ENCODE measurements at regions not wholly inside any gene's neighbourhood (a gene's known extent, or its start where the extent isn't known, plus 50 kb on each side); places are given as distances from the start of the nearest gene placed in this dataset.

GRCh38 chr9:26012797-26013196, 334.6 kb upstream of the TUSC1 start:
- H3K56ac ChIP-seq (replicated peaks; ENCODE audit: insufficient read length, low read depth, low read length): no peak overlapping the region
- POLR2A ChIA-PET (ENCODE audit: partially characterized antibody): no interaction called here
- H2BK20ac ChIP-seq (ENCODE audit: low read length): no peak overlapping the region
- no peaks in the 10 kb centered on the region for H3K4me1 ChIP-seq (replicated peaks in 1 of 4; ENCODE audit: control insufficient read depth in 3 of 4, insufficient read depth in 4 of 4, low read length in 3 of 4)
- no peak overlapping the region for H4K91ac ChIP-seq (replicated peaks; ENCODE audit: insufficient read length, low read length)
- H3K27me3 ChIP-seq (replicated peaks in 1 of 4; ENCODE audit: control insufficient read depth in 3 of 4, extremely low read depth in 1 of 4, insufficient read depth in 3 of 4, low read length in 3 of 4): no peaks in the 10 kb centered on the region
- no peak overlapping the region for H3K4ac ChIP-seq (replicated peaks; ENCODE audit: insufficient read length, low read depth, low read length)
- no peak overlapping the region for H2BK5ac ChIP-seq (ENCODE audit: low read depth, low read length)
- H3K9me3 ChIP-seq (ENCODE audit: insufficient read depth in 2 of 2, low read depth in 1 of 2, low read length in 1 of 2): no peaks in the 10 kb centered on the region
- H3K79me2 ChIP-seq (ENCODE audit: control insufficient read depth in 1 of 2, insufficient read depth in 2 of 2, low read length in 2 of 2): no peaks in the 10 kb centered on the region
- no peak overlapping the region for H3K4me2 ChIP-seq (ENCODE audit: insufficient read depth in 1 of 2, low read depth in 2 of 2, low read length in 2 of 2)
- no peak overlapping the region for H3K4me3 ChIP-seq (ENCODE audit: extremely low read depth in 1 of 4, insufficient read depth in 2 of 4, low read depth in 3 of 4, low read length in 4 of 4)
- H3K23me2 ChIP-seq (ENCODE audit: low read depth, low read length): no peaks in the 10 kb centered on the region
- H3K14ac ChIP-seq (ENCODE audit: insufficient read length): no peak overlapping the region
- H2AFZ ChIP-seq (ENCODE audit: low read length): no peak overlapping the region
- H4K8ac ChIP-seq (ENCODE audit: extremely low read depth, insufficient read depth, low read length): no peak overlapping the region
- H2AK5ac ChIP-seq (ENCODE audit: low read depth, low read length): no peak overlapping the region
- no peak overlapping the region for H3K18ac ChIP-seq (ENCODE audit: extremely low read depth, low read length)
- H2BK12ac ChIP-seq (ENCODE audit: low read depth, low read length): no peak overlapping the region
- CTCF ChIA-PET (ENCODE audit: partially characterized antibody): no interaction called here
- no peak for FAIRE-seq
- 97% methylated on average over 3 of the region's 3 CpGs; no CpG with 5 or more reads in 1 of the 2 experiments for WGBS, 2 experiments (ENCODE audit: extremely low coverage in 1 of 2, insufficient coverage in 1 of 2, insufficient read length in 1 of 2, insufficient replicate concordance in 2 of 2, low coverage in 1 of 2, low lambda C conversion rate in 2 of 2, missing lambda C conversion rate in 1 of 2)
- H3K23ac ChIP-seq (ENCODE audit: insufficient read length): no peak overlapping the region
- H3K36me3 ChIP-seq (ENCODE audit: control insufficient read depth in 2 of 4, insufficient read depth in 4 of 4, low read length in 3 of 4): no peaks in the 10 kb centered on the region
- H3K9ac ChIP-seq (replicated peaks in 1 of 4; ENCODE audit: extremely low read depth in 1 of 4, low read depth in 3 of 4, low read length in 3 of 4): no peak overlapping the region
- DNase-seq (ENCODE audit: low read depth in 1 of 2, low spot score in 2 of 2): no peak
- H3K79me1 ChIP-seq (ENCODE audit: low read depth, low read length): no peaks in the 10 kb centered on the region
- H4K5ac ChIP-seq (ENCODE audit: insufficient read length, low read depth, low read length): no peak overlapping the region
- no peak overlapping the region for H2BK15ac ChIP-seq (ENCODE audit: low read length)
- H4K20me1 ChIP-seq (replicated peaks in 1 of 2; ENCODE audit: control insufficient read depth in 1 of 2, insufficient read depth in 2 of 2, low read length in 2 of 2): no peaks in the 10 kb centered on the region
- no peak overlapping the region for H3K27ac ChIP-seq (ENCODE audit: low read depth, low read length)
- no peak overlapping the region for H2BK120ac ChIP-seq (replicated peaks; ENCODE audit: low read depth, low read length)
- TF ChIP-seq JUN (IDR thresholded peaks at IDR 0.05; ENCODE audit: low read depth, low read length): no peak
- TF ChIP-seq POLR2A (IDR thresholded peaks at IDR 0.05; ENCODE audit: control extremely low read depth in 1 of 2, low read depth in 2 of 2, low read length in 2 of 2): no peak
- no peak for TF ChIP-seq ZNF274 (IDR thresholded peaks at IDR 0.05; ENCODE audit: borderline replicate concordance, extremely low read depth, low read length)
- TF ChIP-seq PHF8 (conservative IDR thresholded peaks at IDR 0.05; ENCODE audit: low read depth, low read length): no peak
